ENCODE measurements at regions not wholly inside any gene's neighbourhood (a gene's known extent, or its start where the extent isn't known, plus 50 kb on each side); places are given as distances from the start of the nearest gene placed in this dataset.

GRCh38 chr3:64890006-64890405 is 202.2 kb upstream of the ADAMTS9 start:
- no peak overlapping the region for H3K4me3 ChIP-seq (ENCODE audit: low read depth, low read length)
- TF ChIP-seq CTCF (IDR thresholded peaks at IDR 0.05; ENCODE audit: insufficient read depth, low read length) = no peak
- DNase-seq (ENCODE audit: low read depth) = no peak

- TF ChIP-seq CTCF (IDR thresholded peaks at IDR 0.05; ENCODE audit: insufficient read depth, low read length) = no peak
- H3K4me3 ChIP-seq (ENCODE audit: low read depth, low read length) = no peak overlapping the region
- DNase-seq (ENCODE audit: low read depth) = no peak
These were observed 201.1 kb upstream of the ADAMTS9 start for GRCh38 chr3:64888840-64889392.

- TF ChIP-seq CTCF (IDR thresholded peaks at IDR 0.05; ENCODE audit: insufficient read depth, low read length) = no peak
- DNase-seq (ENCODE audit: low read depth) = no peak
- no peak overlapping the region for H3K4me3 ChIP-seq (ENCODE audit: low read depth, low read length)
These were observed 200.4 kb upstream of the ADAMTS9 start for GRCh38 chr3:64888165-64888564.

GRCh38 chr3:64885055-64885454 is 197.3 kb upstream of the ADAMTS9 start:
- no peak for DNase-seq (ENCODE audit: low read depth)
- no peak for TF ChIP-seq CTCF (IDR thresholded peaks at IDR 0.05; ENCODE audit: insufficient read depth, low read length)
- no peak overlapping the region for H3K4me3 ChIP-seq (ENCODE audit: low read depth, low read length)

- no peak overlapping the region for H3K4me3 ChIP-seq (ENCODE audit: low read depth, low read length)
- TF ChIP-seq CTCF (IDR thresholded peaks at IDR 0.05; ENCODE audit: insufficient read depth, low read length) = no peak
- DNase-seq (ENCODE audit: low read depth) = no peak
These were observed 196.7 kb upstream of the ADAMTS9 start for GRCh38 chr3:64884536-64884935.

GRCh38 chr3:64880916-64881315 is 193.1 kb upstream of the ADAMTS9 start:
- no peak for DNase-seq (ENCODE audit: low read depth)
- no peak overlapping the region for H3K4me3 ChIP-seq (ENCODE audit: low read depth, low read length)
- TF ChIP-seq CTCF (IDR thresholded peaks at IDR 0.05; ENCODE audit: insufficient read depth, low read length) = no peak

GRCh38 chr3:64878362-64878761 is 190.6 kb upstream of the ADAMTS9 start:
- no peak overlapping the region for H3K4me3 ChIP-seq (ENCODE audit: low read depth, low read length)
- DNase-seq (ENCODE audit: low read depth) = peak; percentile 5
- no peak for TF ChIP-seq CTCF (IDR thresholded peaks at IDR 0.05; ENCODE audit: insufficient read depth, low read length)

All from fibroblast of the aortic adventitia (primary cell).